WTC11 (cell line): ENCODE measurements at regions not wholly inside any gene's neighbourhood (a gene's known extent, or its start where the extent isn't known, plus 50 kb on each side); places are given as distances from the start of the nearest gene placed in this dataset.

Experiments
- ATAC-seq: fragments of 200-7000 bp; cut with Tn5 transposase; 2 replicates; pipeline ENCODE4 v1.10.0; 2021; ENCODE audit warnings: mild to moderate bottlenecking, moderate library complexity
- CTCF ChIA-PET: fragments of 300-600 bp; sonication (Branson Sonifier 250); formaldehyde crosslinking; loops from one replicate; lab custom pipeline; 2021; ENCODE audit warnings: antibody characterized with exemption; lab: Charles Lee
- POLR2A ChIA-PET: fragments of 350-600 bp; sonication (Branson Sonifier 250); formaldehyde crosslinking; loops from one replicate; lab custom pipeline; 2021; ENCODE audit warnings: antibody characterized with exemption; lab: Charles Lee
- DNase-seq: peaks from one replicate; pipeline ENCODE4 v3.0.0; 2021; ENCODE audit warnings: low spot score
- H3K27ac Mint-ChIP-seq: 2 replicates; pipeline ENCODE4 v1.8.0; 2021; ENCODE audit warnings: mixed read lengths
- H3K27me3 Mint-ChIP-seq: 2 replicates; pipeline ENCODE4 v1.8.0; 2021; ENCODE audit warnings: low read depth, mild to moderate bottlenecking, moderate library complexity, mixed read lengths
- H3K36me3 Mint-ChIP-seq: 2 replicates; pipeline ENCODE4 v1.8.0; 2021; ENCODE audit warnings: mixed read lengths
- H3K4me1 Mint-ChIP-seq: 2 replicates; pipeline ENCODE4 v1.8.0; 2022; ENCODE audit warnings: mixed read lengths
- H3K4me3 Mint-ChIP-seq: 2 replicates; pipeline ENCODE4 v1.8.0; 2021; ENCODE audit warnings: mild to moderate bottlenecking, moderate library complexity, mixed read lengths
- H3K9me3 Mint-ChIP-seq: 2 replicates; pipeline ENCODE4 v1.8.0; 2021; ENCODE audit warnings: mixed read lengths
- AR ChIP-seq: fragments of 250-450 bp; sonication (Bioruptor Pico); IDR thresholded peaks from 2 replicates; pipeline ENCODE4 v1.9.0; 2021; ENCODE audit warnings: mild to moderate bottlenecking
- ATF1 ChIP-seq: sonication (generic); formaldehyde crosslinking; IDR thresholded peaks from 2 replicates; pipeline ENCODE4 v1.8.1; 2023; ENCODE audit warnings: mild to moderate bottlenecking, moderate library complexity, missing genetic modification reagents
- ATF2 ChIP-seq: sonication (generic); formaldehyde crosslinking; IDR thresholded peaks from 2 replicates; pipeline ENCODE4 v1.8.1; 2022; ENCODE audit warnings: low read depth, missing genetic modification reagents, borderline replicate concordance
- CDX4 ChIP-seq: fragments of 250-450 bp; sonication (Bioruptor Pico); IDR thresholded peaks from 2 replicates; pipeline ENCODE4 v1.9.0; 2021; ENCODE audit warnings: moderate library complexity, mild to moderate bottlenecking, inconsistent platforms, borderline replicate concordance
- CREM ChIP-seq: sonication (generic); formaldehyde crosslinking; IDR thresholded peaks from 2 replicates; pipeline ENCODE4 v1.8.1; 2022; ENCODE audit warnings: mild to moderate bottlenecking, missing genetic modification reagents, moderate library complexity
- ELF4 ChIP-seq: sonication (generic); formaldehyde crosslinking; IDR thresholded peaks from 2 replicates; pipeline ENCODE4 v1.8.1; 2022; ENCODE audit warnings: low read depth, mild to moderate bottlenecking, moderate library complexity, missing genetic modification reagents
- ERG ChIP-seq: fragments of 250-450 bp; sonication (Bioruptor Pico); IDR thresholded peaks from 2 replicates; pipeline ENCODE4 v1.8.0; 2021; ENCODE audit warnings: mild to moderate bottlenecking
- JUN ChIP-seq: sonication (generic); formaldehyde crosslinking; IDR thresholded peaks from 2 replicates; pipeline ENCODE4 v1.8.0; 2023; ENCODE audit warnings: mild to moderate bottlenecking, missing genetic modification reagents
- MXD4 ChIP-seq: fragments of 250-450 bp; sonication (Bioruptor Pico); IDR thresholded peaks from 2 replicates; pipeline ENCODE4 v1.8.0; 2021; ENCODE audit warnings: mild to moderate bottlenecking, moderate library complexity, borderline replicate concordance
- MYBL2 ChIP-seq: sonication (generic); formaldehyde crosslinking; IDR thresholded peaks from 2 replicates; pipeline ENCODE4 v1.8.1; 2023; ENCODE audit warnings: mild to moderate bottlenecking, moderate library complexity, missing genetic modification reagents
- NFATC4 ChIP-seq: fragments of 250-450 bp; sonication (Bioruptor Pico); IDR thresholded peaks from 2 replicates; pipeline ENCODE4 v1.9.0; 2021; ENCODE audit warnings: mild to moderate bottlenecking
- OVOL2 ChIP-seq: fragments of 250-450 bp; sonication (Bioruptor Pico); IDR thresholded peaks from 2 replicates; pipeline ENCODE4 v1.9.0; 2021; ENCODE audit warnings: mild to moderate bottlenecking, borderline replicate concordance
- PREB ChIP-seq: sonication (generic); formaldehyde crosslinking; IDR thresholded peaks from 2 replicates; pipeline ENCODE4 v1.8.1; 2022; ENCODE audit warnings: mild to moderate bottlenecking, missing genetic modification reagents, moderate library complexity, borderline replicate concordance
- PRRX2 ChIP-seq: fragments of 250-450 bp; sonication (Bioruptor Pico); IDR thresholded peaks from 2 replicates; pipeline ENCODE4 v1.8.0; 2021; ENCODE audit warnings: mild to moderate bottlenecking
- SMAD4 ChIP-seq: sonication (generic); formaldehyde crosslinking; IDR thresholded peaks from 2 replicates; pipeline ENCODE4 v1.8.0; 2022; ENCODE audit warnings: mild to moderate bottlenecking, missing genetic modification reagents
- STAT6 ChIP-seq: sonication (generic); formaldehyde crosslinking; conservative IDR thresholded peaks from 2 replicates; pipeline ENCODE4 v1.8.1; 2023; ENCODE audit warnings: mild to moderate bottlenecking, low read depth, missing genetic modification reagents, moderate library complexity
- TP53 ChIP-seq: sonication (generic); formaldehyde crosslinking; IDR thresholded peaks from 2 replicates; pipeline ENCODE4 v1.8.1; 2023; ENCODE audit warnings: mild to moderate bottlenecking, missing genetic modification reagents
- ZNF317 ChIP-seq: sonication (generic); formaldehyde crosslinking; IDR thresholded peaks from 2 replicates; pipeline ENCODE4 v1.8.1; 2023; ENCODE audit warnings: low read depth, mild to moderate bottlenecking, moderate library complexity, missing genetic modification reagents, borderline replicate concordance

GRCh38 chr17:65283704-65284103 lies 146.5 kb downstream of the RGS9 start:
- Mint-ChIP-seq H3K9me3 (peaks cover 20% of the 10 kb centered on the region), H3K27me3 (no peaks in the 10 kb centered on the region), H3K27ac (no peak overlapping the region), H3K4me1 (no peaks in the 10 kb centered on the region; the same call in 1 of the 2 replicates), H3K36me3 (no peaks in the 10 kb centered on the region), H3K4me3 (no peak overlapping the region)
- no peak for ATAC-seq
- ChIA-PET POLR2A (no interaction called here), CTCF (no interaction called here)
- TF ChIP-seq TP53 (CRISPR knock-in tag): no peak
- no peak for TF ChIP-seq AR (CRISPR knock-in tag)
- no peak for TF ChIP-seq CREM (CRISPR knock-in tag)
- no peak for TF ChIP-seq JUN (CRISPR knock-in tag)
- no peak for TF ChIP-seq NFATC4
- TF ChIP-seq ATF2 (CRISPR knock-in tag): no peak
- TF ChIP-seq PRRX2 (CRISPR knock-in tag): no peak
- TF ChIP-seq PREB (CRISPR knock-in tag): no peak
- no peak for TF ChIP-seq CDX4
- no peak for TF ChIP-seq ATF1
- TF ChIP-seq ELF4 (CRISPR knock-in tag): no peak
- TF ChIP-seq MYBL2: no peak
- TF ChIP-seq ZNF317 (CRISPR knock-in tag): no peak
- TF ChIP-seq ERG: no peak
- no peak for TF ChIP-seq STAT6 (CRISPR knock-in tag)
- TF ChIP-seq MXD4 (CRISPR knock-in tag): no peak
- TF ChIP-seq OVOL2 (CRISPR knock-in tag): no peak
- TF ChIP-seq SMAD4 (CRISPR knock-in tag): no peak
- DNase-seq: no peak
